H9 (cell line): ENCODE measurements at regions not wholly inside any gene's neighbourhood (a gene's known extent, or its start where the extent isn't known, plus 50 kb on each side); places are given as distances from the start of the nearest gene placed in this dataset.

Experiments used
- DNase-seq: peaks from one replicate; pipeline ENCODE4 v3.0.0-alpha.2; 2017
- H2AFZ ChIP-seq: one replicate; pipeline ENCODE4 v1.6.1; 2013; ENCODE audit warnings: mild to moderate bottlenecking, low read length, control low read depth, moderate library complexity
- H2AK5ac ChIP-seq: 2 replicates; pipeline ENCODE4 v1.6.1; 2013; ENCODE audit warnings: low read length, control low read depth, mixed read lengths; ENCODE audit not compliant: insufficient read length
- H2BK120ac ChIP-seq: one replicate; pipeline ENCODE4 v1.6.1; 2013; ENCODE audit warnings: low read depth, mild to moderate bottlenecking, low read length, control low read depth, inconsistent platforms; ENCODE audit not compliant: poor library complexity, severe bottlenecking
- H2BK12ac ChIP-seq: 2 replicates; pipeline ENCODE4 v1.6.1; 2013; ENCODE audit warnings: low read length, control low read depth, mixed read lengths, low read depth; ENCODE audit not compliant: insufficient read length
- H2BK15ac ChIP-seq: 2 replicates; pipeline ENCODE4 v1.6.1; 2013; ENCODE audit warnings: low read depth, low read length, control low read depth
- H2BK20ac ChIP-seq: one replicate; pipeline ENCODE4 v1.6.1; 2013; ENCODE audit warnings: low read depth, mild to moderate bottlenecking, low read length, control low read depth, inconsistent platforms; ENCODE audit not compliant: poor library complexity, severe bottlenecking
- H2BK5ac ChIP-seq: 2 replicates; pipeline ENCODE4 v1.6.1; 2013; ENCODE audit warnings: low read length, control low read depth, mixed read lengths; ENCODE audit not compliant: insufficient read length
- H3K14ac ChIP-seq: 2 replicates; pipeline ENCODE4 v1.6.1; 2013; ENCODE audit warnings: low read length, control low read depth; ENCODE audit not compliant: insufficient read depth
- H3K18ac ChIP-seq: 2 replicates; pipeline ENCODE4 v1.6.1; 2013; ENCODE audit warnings: low read depth, mild to moderate bottlenecking, mixed read lengths, low read length, control low read depth; ENCODE audit not compliant: insufficient read length
- H3K23ac ChIP-seq: 2 replicates; pipeline ENCODE4 v1.6.1; 2013; ENCODE audit warnings: low read length, control low read depth, mixed read lengths, low read depth; ENCODE audit not compliant: insufficient read length
- H3K23me2 ChIP-seq: 2 replicates; pipeline ENCODE4 v1.6.1; 2013; ENCODE audit warnings: low read depth, mild to moderate bottlenecking, mixed read lengths, low read length, control low read depth; ENCODE audit not compliant: insufficient read length, poor library complexity, severe bottlenecking
- H3K27ac ChIP-seq: 2 replicates; pipeline ENCODE4 v1.5.1; 2013; ENCODE audit warnings: low read length, control low read depth, mixed read lengths, low read depth; ENCODE audit not compliant: insufficient read length
- H3K27me3 ChIP-seq: 2 replicates; pipeline ENCODE4 v1.6.1; 2013; ENCODE audit warnings: low read length, control low read depth, inconsistent platforms; ENCODE audit not compliant: insufficient read depth
- H3K4ac ChIP-seq: 2 replicates; pipeline ENCODE4 v1.6.1; 2013; ENCODE audit warnings: low read depth, mild to moderate bottlenecking, control low read depth, inconsistent platforms, low read length, moderate library complexity
- H3K4me1 ChIP-seq: 2 replicates; pipeline ENCODE4 v1.6.1; 2013; ENCODE audit warnings: low read length, control low read depth, inconsistent platforms; ENCODE audit not compliant: insufficient read depth
- H3K4me2 ChIP-seq: 2 replicates; pipeline ENCODE4 v1.6.1; 2013; ENCODE audit warnings: low read length, control low read depth, mixed read lengths; ENCODE audit not compliant: insufficient read length, insufficient read depth
- H3K56ac ChIP-seq: 2 replicates; pipeline ENCODE4 v1.6.1; 2013; ENCODE audit warnings: low read depth, mild to moderate bottlenecking, mixed read lengths, low read length, control low read depth; ENCODE audit not compliant: insufficient read length
- H3K79me1 ChIP-seq: 2 replicates; pipeline ENCODE4 v1.6.1; 2013; ENCODE audit warnings: low read depth, mild to moderate bottlenecking, moderate library complexity, low read length, control low read depth, inconsistent platforms; ENCODE audit not compliant: insufficient read depth, poor library complexity, severe bottlenecking
- H3K79me2 ChIP-seq: 2 replicates; pipeline ENCODE4 v1.6.1; 2013; ENCODE audit warnings: low read length, control low read depth, inconsistent platforms; ENCODE audit not compliant: insufficient read depth
- H3K9ac ChIP-seq: 2 replicates; pipeline ENCODE4 v1.6.1; 2013; ENCODE audit warnings: low read length, control low read depth, mixed read lengths; ENCODE audit not compliant: insufficient read length; ENCODE audit errors: extremely low read depth
- H3K9me3 ChIP-seq: one replicate; pipeline ENCODE4 v1.6.1; 2013; ENCODE audit warnings: low read depth, low read length, inconsistent platforms; ENCODE audit not compliant: control insufficient read depth
- H3T11ph ChIP-seq: one replicate; pipeline ENCODE4 v1.6.1; 2013; ENCODE audit warnings: mild to moderate bottlenecking, low read length, control low read depth, inconsistent platforms
- H4K20me1 ChIP-seq: one replicate; pipeline ENCODE4 v1.6.1; 2013; ENCODE audit not compliant: control insufficient read depth, insufficient read length, insufficient read depth
- H4K5ac ChIP-seq: 2 replicates; pipeline ENCODE4 v1.6.1; 2013; ENCODE audit warnings: low read depth, mild to moderate bottlenecking, mixed read lengths, low read length, control low read depth; ENCODE audit not compliant: insufficient read length
- H4K8ac ChIP-seq: replicated peaks from 2 replicates; pipeline ENCODE4 v1.6.1; 2013; ENCODE audit warnings: low read length, control low read depth, mixed read lengths, low read depth; ENCODE audit not compliant: insufficient read length
- H4K91ac ChIP-seq: 2 replicates; pipeline ENCODE4 v1.6.1; 2013; ENCODE audit warnings: low read depth, mild to moderate bottlenecking, moderate library complexity, mixed read lengths, low read length, control low read depth; ENCODE audit not compliant: insufficient read length
- H3K27ac Mint-ChIP-seq, 3 experiments: 2 replicates in 2 of 3; 3 replicates in 1 of 3; pipeline ENCODE4 v1.8.0; 2020 to 2021; ENCODE audit warnings: mixed read lengths in 3 of 3, mild to moderate bottlenecking in 1 of 3, moderate library complexity in 1 of 3
- H3K27me3 Mint-ChIP-seq: 2 replicates; pipeline ENCODE4 v1.8.0; 2021; ENCODE audit warnings: low read depth, mild to moderate bottlenecking, moderate library complexity, mixed read lengths
- H3K36me3 Mint-ChIP-seq, 3 experiments: 2 replicates in 2 of 3; 3 replicates in 1 of 3; pipeline ENCODE4 v1.8.0; 2020 to 2021; ENCODE audit warnings: low read depth in 3 of 3, mixed read lengths in 3 of 3; ENCODE audit not compliant: insufficient read depth in 1 of 3
- H3K4me1 Mint-ChIP-seq, 2 experiments: 2 replicates each; pipeline ENCODE4 v1.8.0; 2020; ENCODE audit warnings: mixed read lengths in 2 of 2
- H3K4me3 Mint-ChIP-seq, 2 experiments: 2 replicates in 1 of 2; 3 replicates in 1 of 2; pipeline ENCODE4 v1.8.0; 2020 to 2021; ENCODE audit warnings: mild to moderate bottlenecking in 2 of 2, mixed read lengths in 2 of 2, moderate library complexity in 1 of 2
- H3K9me3 Mint-ChIP-seq, 2 experiments: 2 replicates in 1 of 2; 3 replicates in 1 of 2; pipeline ENCODE4 v1.8.0; 2020; ENCODE audit warnings: mild to moderate bottlenecking in 2 of 2, mixed read lengths in 2 of 2, moderate library complexity in 1 of 2
- CTCF ChIP-seq: fragments of 200-600 bp; sonication (generic); conservative IDR thresholded peaks from 3 replicates; pipeline ENCODE4 v1.8.0; 2021; ENCODE audit warnings: antibody characterized with exemption, mild to moderate bottlenecking
- WGBS: extraction: QIAGEN DNeasy Blood & Tissue Kit; methylation state at CpG from one replicate; pipeline ENCODE4 v1.1.7; 2013; ENCODE audit warnings: missing lambda C conversion rate, low lambda C conversion rate, mixed read lengths; ENCODE audit not compliant: insufficient read length; ENCODE audit errors: extremely low coverage; 5-methylcytosine and 5-hydroxymethylcytosine counted together

- no peak overlapping the region for H3K4ac ChIP-seq
- no peak overlapping the region for H3K4me3 Mint-ChIP-seq
- H3K23me2 ChIP-seq = no peaks in the 10 kb centered on the region
Observed at GRCh38 chr5:121698690-121699089, 153.0 kb upstream of the FTMT start.

More at GRCh38 chr5:121698690-121699089, 153.0 kb upstream of the FTMT start:
- Histone ChIP-seq H3K14ac (no peak overlapping the region), H3K9me3 (no peaks in the 10 kb centered on the region), H3K27me3 (no peaks in the 10 kb centered on the region), H4K5ac (no peak overlapping the region), H2AFZ (no peak overlapping the region), H3K4me2 (no peak overlapping the region), H3K27ac (no peak overlapping the region), H2BK15ac (no peak overlapping the region), H3K23ac (no peak overlapping the region), H3K18ac (no peak overlapping the region), H2BK5ac (no peak overlapping the region), H2AK5ac (no peak overlapping the region), H3K56ac (no peak overlapping the region), H2BK20ac (no peak overlapping the region), H3K4me1 (no peaks in the 10 kb centered on the region; the same call in 1 of the 2 replicates), H2BK120ac (no peak overlapping the region), H2BK12ac (no peak overlapping the region), H3K79me1 (no peaks in the 10 kb centered on the region), H4K8ac (no peak overlapping the region), H4K91ac (no peak overlapping the region), H3K9ac (no peak overlapping the region), H4K20me1 (no peaks in the 10 kb centered on the region), H3K79me2 (no peaks in the 10 kb centered on the region), H3T11ph (no peak overlapping the region)
- DNase-seq = no peak
- no peak for TF ChIP-seq CTCF
- Mint-ChIP-seq H3K9me3 (no peaks in the 10 kb centered on the region), H3K27ac (no peak overlapping the region), H3K4me1 (peaks cover 11 to 14% of the 10 kb centered on the region in 2 experiments), H3K27me3 (no peaks in the 10 kb centered on the region), H3K36me3 (no peaks in the 10 kb centered on the region)
- no CpG with 5 or more reads among the region's 3 CpGs for WGBS
